Fibroblast of skin of back (primary cell): ENCODE measurements at regions not wholly inside any gene's neighbourhood (a gene's known extent, or its start where the extent isn't known, plus 50 kb on each side); places are given as distances from the start of the nearest gene placed in this dataset.

ENCODE experiments used
- DNase-seq: peaks from one replicate; pipeline ENCODE4 v3.0.0-alpha.2; 2013

GRCh38 chr3:43180027-43180426 is 74.1 kb upstream of the POMGNT2 start:
- peak; percentile 90 for DNase-seq

- DNase-seq = no peak
Measured at GRCh38 chr3:43178891-43179366, 73.0 kb upstream of the POMGNT2 start.

GRCh38 chr3:43177085-43177484 is 71.2 kb upstream of the POMGNT2 start:
- DNase-seq = no peak

GRCh38 chr3:43176666-43177065 is 70.8 kb upstream of the POMGNT2 start:
- DNase-seq = no peak

- DNase-seq = no peak
Measured at GRCh38 chr3:43175541-43175940, 69.7 kb upstream of the POMGNT2 start.

GRCh38 chr3:43173949-43174348 is 68.1 kb upstream of the POMGNT2 start:
- no peak for DNase-seq

GRCh38 chr3:43171748-43172147 is 65.9 kb upstream of the POMGNT2 start:
- peak; percentile 40 for DNase-seq

GRCh38 chr3:43170553-43170952 is 64.7 kb upstream of the POMGNT2 start:
- no peak for DNase-seq

- DNase-seq = no peak
Measured at GRCh38 chr3:43169987-43170386, 64.1 kb upstream of the POMGNT2 start.

- no peak for DNase-seq
Measured at GRCh38 chr3:43166406-43166805, 60.5 kb upstream of the POMGNT2 start.

- DNase-seq = no peak
Measured at GRCh38 chr3:43165786-43166185, 59.9 kb upstream of the POMGNT2 start.

GRCh38 chr3:43163895-43164493 is 58.1 kb upstream of the POMGNT2 start:
- DNase-seq = no peak

GRCh38 chr3:43162230-43163084 is 56.6 kb upstream of the POMGNT2 start:
- DNase-seq = peak; percentile 60

GRCh38 chr3:43161684-43162229 is 55.9 kb upstream of the POMGNT2 start:
- no peak for DNase-seq

- DNase-seq = no peak
Measured at GRCh38 chr3:43160664-43161063, 54.8 kb upstream of the POMGNT2 start.

- DNase-seq = no peak
Measured at GRCh38 chr3:43159876-43160255, 54.0 kb upstream of the POMGNT2 start.

GRCh38 chr3:43159131-43159875 is 53.4 kb upstream of the POMGNT2 start:
- DNase-seq = no peak

GRCh38 chr3:43156812-43157455 is 51.1 kb upstream of the POMGNT2 start:
- no peak for DNase-seq

GRCh38 chr3:43155464-43156121 is 49.7 kb upstream of the POMGNT2 start:
- DNase-seq = peak; percentile 81
